ENCODE measurements at regions not wholly inside any gene's neighbourhood (a gene's known extent, or its start where the extent isn't known, plus 50 kb on each side); places are given as distances from the start of the nearest gene placed in this dataset.

DNA sequence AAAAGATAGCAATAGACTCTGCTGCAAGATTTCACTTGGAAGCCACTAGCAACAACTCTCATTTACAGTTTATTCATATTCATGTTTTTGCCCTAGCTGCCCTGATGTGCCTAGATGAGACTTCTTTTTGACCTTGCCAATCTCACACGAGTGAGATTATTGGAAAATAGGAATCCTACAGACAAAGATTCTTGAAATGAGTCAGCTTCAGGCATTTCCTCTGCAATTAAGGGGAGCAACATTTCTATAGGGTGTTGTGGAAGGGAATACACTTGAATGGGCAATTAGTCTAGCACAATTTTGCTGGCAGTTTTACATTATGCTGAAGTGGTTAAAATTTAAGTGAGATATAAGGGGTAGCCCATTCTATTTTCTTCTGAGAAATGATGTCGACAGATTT is 217.0 kb upstream of the FAT4 start:
- no peak for TF ChIP-seq SIN3A (IDR thresholded peaks at IDR 0.05; ENCODE audit: borderline replicate concordance, insufficient read depth, low read length)
- TF ChIP-seq TAF1 (IDR thresholded peaks at IDR 0.05; ENCODE audit: borderline replicate concordance, insufficient read depth, low read length) = no peak
